HEK293T (cell line): ENCODE measurements at regions not wholly inside any gene's neighbourhood (a gene's known extent, or its start where the extent isn't known, plus 50 kb on each side); places are given as distances from the start of the nearest gene placed in this dataset.

Experiments
- BHLHE40 ChIP-seq: fragments of 450-650 bp; IDR thresholded peaks from 2 replicates; pipeline ENCODE4 v1.6.1; 2016; ENCODE audit warnings: mild to moderate bottlenecking, moderate library complexity, borderline replicate concordance
- FOXK2 ChIP-seq: fragments of 450-650 bp; IDR thresholded peaks from 2 replicates; pipeline ENCODE4 v1.6.1; 2016; ENCODE audit warnings: mild to moderate bottlenecking
- FOXM1 ChIP-seq: fragments of 450-650 bp; IDR thresholded peaks from 2 replicates; pipeline ENCODE4 v1.6.1; 2017; ENCODE audit warnings: mild to moderate bottlenecking, borderline replicate concordance
- HDGF ChIP-seq: fragments of 450-650 bp; IDR thresholded peaks from 2 replicates; pipeline ENCODE4 v1.6.1; 2017; ENCODE audit warnings: antibody characterized with exemption, borderline replicate concordance
- L3MBTL2 ChIP-seq: fragments of 450-650 bp; conservative IDR thresholded peaks from 2 replicates; pipeline ENCODE4 v1.6.1; 2016; ENCODE audit warnings: mild to moderate bottlenecking
- LEF1 ChIP-seq: fragments of 450-650 bp; IDR thresholded peaks from 2 replicates; pipeline ENCODE4 v1.6.1; 2017; ENCODE audit warnings: mild to moderate bottlenecking, borderline replicate concordance
- TF ChIP-seq, protein P1 (sequence below): fragments of 450-650 bp; IDR thresholded peaks from 2 replicates; pipeline ENCODE4 v1.6.1; 2016

DNA sequence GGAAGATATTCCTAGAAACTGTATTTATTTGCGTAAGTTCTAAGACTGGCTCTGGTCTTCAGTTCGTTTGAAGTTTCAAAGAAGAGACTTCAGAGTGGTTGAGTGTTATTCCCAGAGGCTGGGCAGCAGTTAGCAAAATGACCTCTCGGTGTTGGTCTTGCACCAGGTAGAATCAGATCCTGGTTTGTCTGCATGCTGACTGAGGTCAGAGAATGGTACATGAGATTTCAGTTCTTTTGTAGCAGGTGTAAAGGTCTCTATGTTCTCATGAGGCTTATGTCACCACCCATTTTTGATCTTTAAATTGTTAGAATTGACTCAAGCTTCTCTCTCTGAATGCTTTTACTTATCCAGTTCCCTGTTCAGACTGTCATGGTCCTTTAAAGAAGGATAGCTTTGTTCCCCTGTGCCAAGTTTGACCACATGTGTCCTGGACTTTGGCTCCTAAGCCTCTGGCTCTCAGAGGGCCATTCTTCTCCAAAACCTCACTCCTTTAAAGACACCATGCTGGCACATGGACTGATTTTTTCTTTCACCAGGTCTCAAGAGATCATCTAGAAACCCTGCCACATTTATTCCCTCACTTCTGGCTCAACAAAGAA, 355.8 kb upstream of the BOD1L1 start:
- TF ChIP-seq LEF1 (no peak), L3MBTL2 (no peak), FOXK2 (no peak), FOXM1 (no peak), HDGF (no peak), BHLHE40 (no peak)
- TF ChIP-seq, protein P1, sequence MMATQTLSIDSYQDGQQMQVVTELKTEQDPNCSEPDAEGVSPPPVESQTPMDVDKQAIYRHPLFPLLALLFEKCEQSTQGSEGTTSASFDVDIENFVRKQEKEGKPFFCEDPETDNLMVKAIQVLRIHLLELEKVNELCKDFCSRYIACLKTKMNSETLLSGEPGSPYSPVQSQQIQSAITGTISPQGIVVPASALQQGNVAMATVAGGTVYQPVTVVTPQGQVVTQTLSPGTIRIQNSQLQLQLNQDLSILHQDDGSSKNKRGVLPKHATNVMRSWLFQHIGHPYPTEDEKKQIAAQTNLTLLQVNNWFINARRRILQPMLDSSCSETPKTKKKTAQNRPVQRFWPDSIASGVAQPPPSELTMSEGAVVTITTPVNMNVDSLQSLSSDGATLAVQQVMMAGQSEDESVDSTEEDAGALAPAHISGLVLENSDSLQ, result no peak
